Ammon's horn (tissue), 1 donor: ENCODE measurements at regions not wholly inside any gene's neighbourhood (a gene's known extent, or its start where the extent isn't known, plus 50 kb on each side); places are given as distances from the start of the nearest gene placed in this dataset.
"Not testable (repeated sequence)": the region's sequence is repeated elsewhere in the genome, so short reads cannot be mapped to it uniquely, and the experiment has no call there.

ENCODE experiments used
- DNase-seq: peaks from one replicate; pipeline ENCODE4 v3.0.0-alpha.2; 2016; ENCODE audit warnings: low spot score

DNA sequence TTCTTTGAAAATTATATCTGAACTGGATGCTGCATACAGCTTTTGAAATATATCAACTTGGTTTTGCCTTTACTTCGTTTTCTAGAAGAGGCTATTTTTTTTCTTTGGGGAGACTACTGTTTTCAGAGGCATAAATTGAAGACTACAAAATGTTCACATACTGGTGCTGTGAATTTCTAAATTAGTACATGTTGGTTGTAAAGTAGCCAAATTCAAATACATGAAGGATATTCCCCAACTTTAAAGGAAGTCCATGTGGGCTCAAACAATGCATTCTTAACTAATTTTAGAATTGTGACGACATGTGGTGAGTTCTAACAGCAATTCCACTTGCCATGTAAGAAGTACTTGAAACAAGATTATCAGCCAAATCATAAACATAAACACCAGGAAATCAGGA, 295.7 kb downstream of the TUSC7 start:
- DNase-seq: no peak

DNA sequence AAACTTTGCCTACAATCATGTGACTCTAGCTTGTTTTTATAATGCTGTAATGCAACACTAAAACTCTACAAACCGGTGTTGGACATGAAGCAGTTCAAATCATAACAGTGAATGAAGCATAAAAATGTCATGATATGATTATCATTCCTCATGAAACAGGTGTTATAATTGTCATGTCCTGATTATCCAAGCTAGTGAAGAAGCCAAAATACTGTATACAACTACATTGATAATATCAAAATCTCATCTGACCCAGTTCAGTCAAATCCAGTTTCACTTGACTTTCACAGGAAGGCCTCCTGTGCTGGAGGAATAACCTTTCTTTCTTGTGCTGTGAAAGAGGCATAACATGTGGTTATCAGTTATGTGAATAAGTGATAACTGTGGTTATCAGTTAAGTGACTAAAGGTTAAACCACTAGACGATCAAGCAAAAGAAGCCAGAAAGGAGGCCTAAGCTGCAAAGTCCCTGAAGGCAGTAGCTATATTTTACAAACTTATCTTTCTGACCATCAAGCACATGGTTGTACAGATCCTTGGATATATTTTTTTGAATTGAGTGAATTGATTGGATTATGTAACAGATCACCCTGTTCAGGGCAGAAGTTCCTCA, 296.4 kb downstream of the TUSC7 start:
- no peak for DNase-seq

- no peak for DNase-seq
Observed at GRCh38 chr3:117010318-117010717, 300.7 kb downstream of the TUSC7 start.

DNA sequence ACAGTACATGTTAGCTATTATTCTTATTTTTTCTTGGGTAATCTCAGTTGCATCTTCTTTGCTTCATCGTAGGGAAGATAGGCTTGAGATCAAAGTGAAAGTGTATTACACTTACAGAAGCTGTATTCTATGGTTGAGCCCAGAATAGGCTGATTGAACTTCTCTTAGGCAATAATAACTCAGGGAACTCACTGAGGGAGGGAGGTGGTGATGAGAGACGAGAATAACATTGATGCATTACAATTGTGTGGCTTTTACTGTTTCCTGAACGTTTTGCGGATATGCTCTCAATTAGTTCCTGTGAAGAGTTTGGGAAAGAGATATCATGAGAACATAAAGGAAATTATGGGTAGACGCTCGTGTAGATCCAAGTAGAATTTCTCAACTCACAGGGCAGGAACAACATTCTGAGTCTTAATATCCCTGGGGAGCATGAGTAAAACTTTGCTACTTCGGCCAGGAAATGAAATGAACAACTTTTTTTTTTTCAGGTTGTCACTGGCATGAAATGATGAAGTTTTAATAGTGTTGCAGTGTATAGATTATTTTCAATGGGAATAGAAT, 302.2 kb downstream of the TUSC7 start:
- no peak for DNase-seq

GRCh38 chr3:117016378-117016777, 306.8 kb downstream of the TUSC7 start:
- no peak for DNase-seq

DNA sequence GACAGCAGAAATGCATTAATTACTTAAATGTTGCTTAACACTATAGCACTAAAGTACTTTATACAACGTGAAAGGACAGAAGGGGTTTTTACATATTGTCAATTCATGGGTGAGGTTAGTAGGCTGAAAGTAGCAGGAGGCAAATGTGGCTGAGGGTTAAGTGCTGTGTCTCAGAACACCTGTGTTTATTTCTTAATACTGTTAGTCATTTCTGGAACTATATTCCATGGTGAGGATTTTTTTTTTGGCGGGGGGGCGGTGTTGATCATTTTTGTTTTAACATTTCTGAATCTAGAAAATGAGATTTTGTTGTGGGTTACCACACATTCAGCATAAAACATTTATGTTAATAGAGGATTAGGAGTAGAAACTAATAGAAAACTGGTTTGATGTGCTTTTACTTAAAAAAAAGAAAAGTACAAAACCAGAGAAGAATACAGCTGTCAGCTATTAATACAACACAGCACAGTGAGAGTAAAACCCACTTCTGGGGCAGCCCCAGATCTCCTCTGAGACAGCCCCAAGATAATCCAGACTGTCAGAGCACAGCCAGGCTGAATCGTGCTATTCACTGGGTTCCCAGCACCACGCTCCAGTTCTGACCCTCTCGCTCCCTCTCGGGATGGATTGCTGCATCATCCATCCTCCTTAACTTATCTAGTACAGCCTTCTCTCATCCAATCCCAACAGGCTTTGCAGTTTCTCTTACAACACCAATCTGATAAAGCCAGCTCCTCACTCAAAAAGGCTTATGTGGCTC, 307.7 kb downstream of the TUSC7 start:
- peak; percentile 14 for DNase-seq

DNA sequence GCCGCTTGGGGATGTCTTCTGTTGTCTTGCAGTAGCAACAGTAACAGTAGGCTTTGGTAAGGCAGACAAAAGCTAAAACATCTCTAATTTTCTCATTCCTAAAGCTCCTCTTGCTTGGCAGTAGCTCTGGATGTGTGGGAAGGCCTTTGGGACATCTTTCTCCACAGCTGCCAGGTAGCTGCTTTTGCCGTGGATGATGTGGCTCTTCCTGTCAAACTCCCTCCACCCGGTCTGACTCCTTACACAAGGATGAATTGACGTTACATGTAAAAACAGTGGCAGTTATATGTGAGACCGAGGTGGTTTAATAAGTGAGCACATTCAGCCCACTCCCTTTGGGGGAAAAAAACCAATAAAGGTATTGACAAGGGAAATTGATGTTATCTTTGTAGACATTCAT, 309.1 kb downstream of the TUSC7 start:
- DNase-seq: peak; percentile 35

DNA sequence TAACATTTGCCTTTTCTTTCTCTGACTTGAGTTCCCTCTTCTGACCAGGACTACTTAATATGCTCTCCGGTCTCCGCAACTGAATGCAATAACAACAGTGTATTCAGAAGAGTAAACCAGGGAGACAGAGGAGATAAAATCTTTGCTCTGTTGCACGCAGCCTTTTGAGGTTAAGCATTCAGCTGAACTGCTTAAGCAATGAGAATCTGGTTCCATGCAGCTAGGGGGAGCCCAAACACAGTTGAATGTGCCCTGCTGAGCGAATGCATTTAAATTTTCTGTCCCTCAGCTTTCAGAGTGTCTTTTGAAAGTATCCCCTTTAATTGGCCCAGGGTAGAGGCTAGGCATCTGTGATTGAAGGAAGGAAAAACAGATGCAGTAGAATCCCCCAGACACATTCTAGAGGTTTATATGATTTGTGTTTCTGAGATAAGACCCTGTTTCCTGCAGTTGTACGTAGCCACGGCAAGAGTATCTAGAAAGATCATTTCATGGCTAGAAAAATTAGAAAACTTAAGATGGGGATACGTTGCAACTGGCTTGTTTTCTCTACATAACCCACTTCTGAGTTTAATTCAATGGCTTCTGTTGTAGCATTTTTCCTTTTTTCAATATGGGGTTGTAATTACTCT, 309.6 kb downstream of the TUSC7 start:
- peak; percentile 93 for DNase-seq

- DNase-seq: no peak
Observed at GRCh38 chr3:117026401-117026800, 316.8 kb downstream of the TUSC7 start.

DNA sequence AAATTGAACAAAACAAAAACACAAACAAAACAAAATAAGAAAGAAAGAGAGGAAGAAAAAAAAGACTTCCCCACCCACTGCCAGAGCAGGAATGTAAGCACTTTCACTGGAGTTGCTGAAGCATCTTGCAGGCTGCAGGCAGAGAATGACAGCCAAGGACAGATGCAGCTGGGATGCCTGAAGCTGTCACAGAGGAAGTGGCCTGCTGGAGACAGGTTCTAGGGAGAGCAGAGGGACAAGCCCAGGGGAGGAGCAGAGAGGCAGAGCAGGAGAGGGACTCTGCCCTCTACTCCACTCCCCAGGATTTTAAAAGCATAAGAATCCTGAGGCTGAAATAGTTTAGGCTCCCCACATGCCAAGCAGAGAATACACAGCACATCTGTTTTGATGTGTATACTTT, 326.2 kb downstream of the TUSC7 start:
- peak; percentile 28 for DNase-seq

DNA sequence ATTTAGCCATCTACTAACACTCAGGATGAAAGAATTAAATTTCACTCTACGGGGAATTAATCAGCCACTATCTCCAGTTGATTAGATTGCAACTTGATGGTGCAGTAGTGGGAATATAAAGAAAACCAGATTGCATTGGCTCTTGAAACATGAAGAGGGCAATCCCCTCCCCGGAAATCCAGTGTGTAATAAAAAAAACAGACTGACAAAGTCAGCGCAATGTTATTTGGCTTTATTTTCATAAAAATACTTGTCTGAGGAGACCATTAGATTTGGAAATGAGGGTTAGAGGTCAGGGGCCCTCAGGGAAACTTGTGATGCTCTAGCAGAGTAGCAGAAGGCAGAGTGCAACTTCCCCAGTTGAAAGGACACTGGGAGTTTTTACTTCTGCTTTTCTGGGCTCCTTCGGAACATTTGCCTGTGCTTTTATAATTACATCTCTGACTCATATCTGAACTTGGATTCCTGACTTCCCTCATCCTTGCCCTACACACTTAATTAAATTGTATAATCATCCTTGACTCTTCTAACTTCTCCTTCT, 326.8 kb downstream of the TUSC7 start:
- peak; percentile 64 for DNase-seq

DNA sequence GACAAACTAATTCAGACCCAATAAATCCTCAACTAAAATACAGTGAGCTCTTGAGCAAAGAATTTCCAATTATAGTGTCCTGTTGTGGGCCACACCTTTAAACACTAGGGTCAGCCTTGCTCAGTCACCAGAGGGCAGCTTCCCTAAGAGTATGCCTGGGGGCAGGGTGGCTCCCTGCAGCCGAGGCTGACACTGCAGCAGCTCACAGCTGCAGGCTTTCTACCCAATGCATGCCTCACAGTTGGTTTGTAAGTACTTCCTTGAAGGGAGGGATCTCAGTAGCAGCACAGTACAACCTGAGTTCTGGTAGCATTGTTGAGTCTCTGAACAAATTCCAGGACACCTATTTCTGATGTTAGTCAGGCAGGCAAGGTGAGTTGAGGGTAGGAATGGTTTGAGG, 335.6 kb downstream of the TUSC7 start:
- DNase-seq: peak; percentile 38

DNA sequence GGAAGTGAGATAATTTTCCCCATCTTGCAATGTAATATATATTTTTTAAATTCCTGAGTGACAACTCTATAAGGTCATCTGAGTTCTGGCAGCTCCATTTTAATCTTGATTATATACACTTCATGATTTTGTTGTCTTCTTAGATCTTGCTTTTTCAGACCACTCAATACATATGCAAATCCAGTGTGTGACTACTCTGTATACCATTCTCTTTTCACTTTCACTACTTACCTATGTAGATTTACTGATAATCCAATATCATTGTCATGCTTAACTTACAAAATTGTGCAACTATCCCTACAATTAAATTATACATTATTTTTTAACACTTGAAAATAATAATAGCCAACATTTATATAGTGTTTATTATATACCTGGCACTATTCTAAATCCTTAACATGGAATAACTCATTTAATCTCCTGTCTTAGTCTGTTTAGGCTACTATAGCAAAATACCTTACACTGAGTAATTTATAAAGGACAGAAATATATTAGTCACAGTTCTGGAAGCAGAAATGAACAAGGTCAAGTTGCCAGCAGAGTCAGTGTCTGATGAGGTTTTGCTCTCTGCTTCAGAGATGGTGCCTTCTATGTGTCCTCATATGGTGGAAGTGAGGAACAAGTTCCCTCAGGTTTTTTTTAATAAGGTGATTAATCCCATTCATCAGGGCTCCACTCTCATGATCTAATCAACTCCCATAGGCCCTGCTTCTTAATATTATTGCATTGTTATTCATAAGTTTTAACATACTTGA, 338.5 kb downstream of the TUSC7 start:
- no peak for DNase-seq

GRCh38 chr3:117052395-117052794, 342.8 kb downstream of the TUSC7 start:
- no peak for DNase-seq

- no peak for DNase-seq
Observed at GRCh38 chr3:117054556-117054955, 345.0 kb downstream of the TUSC7 start.

DNA sequence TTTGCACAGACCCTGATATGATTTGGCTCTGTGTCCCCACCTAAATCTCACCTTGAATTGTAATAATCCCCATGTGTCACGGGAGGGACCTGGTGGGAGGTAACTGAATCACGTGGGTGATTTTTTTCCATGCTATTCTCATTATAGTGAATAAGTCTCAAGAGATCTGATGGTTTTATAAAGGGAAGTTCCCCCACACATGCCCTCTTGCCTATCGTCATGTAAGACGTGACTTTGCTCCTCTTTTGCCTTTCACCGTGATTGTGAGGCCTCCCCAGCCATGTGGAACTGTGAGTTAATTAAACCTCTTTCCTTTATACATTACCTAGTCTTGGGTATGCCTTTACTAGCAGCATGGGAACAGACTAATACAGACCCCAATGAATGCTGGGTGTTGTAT, 347.4 kb downstream of the TUSC7 start:
- not testable (repeated sequence) for DNase-seq

DNA sequence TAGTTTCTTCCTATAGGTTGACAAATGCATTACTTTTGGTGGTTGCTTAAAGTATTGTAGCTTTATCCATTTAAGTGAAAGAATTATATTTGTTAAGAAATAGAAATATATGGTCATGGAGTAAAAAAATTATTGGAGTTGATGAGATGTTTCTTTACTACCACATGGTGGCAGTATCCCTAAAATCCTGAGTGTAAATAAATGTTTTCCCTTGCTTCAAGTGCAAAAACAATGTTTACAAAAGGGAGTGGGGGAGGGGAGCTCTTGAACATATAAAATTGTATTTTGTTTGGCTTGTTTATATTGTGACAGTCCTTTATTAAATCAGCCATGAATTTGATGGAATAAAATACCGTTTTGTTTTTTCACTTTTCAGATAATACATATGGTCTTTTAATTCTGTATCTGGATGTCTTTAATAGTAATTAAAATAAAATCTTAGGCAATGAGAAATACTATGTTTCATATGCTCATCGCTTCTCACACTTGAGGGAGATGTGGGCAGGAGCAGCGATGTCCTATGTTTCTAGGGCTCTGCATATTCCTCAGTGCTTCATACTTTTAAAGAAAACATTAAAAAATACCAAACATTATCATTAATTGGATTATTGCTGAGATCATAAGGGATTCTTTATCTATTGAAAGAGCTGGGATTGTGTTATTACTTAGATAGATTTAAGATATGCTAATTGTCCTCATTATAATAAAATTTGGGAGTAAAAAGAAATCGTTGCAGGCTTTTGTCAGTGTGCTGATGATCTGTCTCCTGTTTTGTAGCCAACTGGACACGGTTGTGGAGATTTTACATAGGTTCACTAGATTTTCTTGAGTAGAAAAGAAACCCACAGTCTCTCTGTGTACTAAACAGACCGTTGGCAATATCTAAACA, 349.7 kb downstream of the TUSC7 start:
- DNase-seq: peak; percentile 68

GRCh38 chr3:117059956-117060270, 350.3 kb downstream of the TUSC7 start:
- DNase-seq: no peak

DNA sequence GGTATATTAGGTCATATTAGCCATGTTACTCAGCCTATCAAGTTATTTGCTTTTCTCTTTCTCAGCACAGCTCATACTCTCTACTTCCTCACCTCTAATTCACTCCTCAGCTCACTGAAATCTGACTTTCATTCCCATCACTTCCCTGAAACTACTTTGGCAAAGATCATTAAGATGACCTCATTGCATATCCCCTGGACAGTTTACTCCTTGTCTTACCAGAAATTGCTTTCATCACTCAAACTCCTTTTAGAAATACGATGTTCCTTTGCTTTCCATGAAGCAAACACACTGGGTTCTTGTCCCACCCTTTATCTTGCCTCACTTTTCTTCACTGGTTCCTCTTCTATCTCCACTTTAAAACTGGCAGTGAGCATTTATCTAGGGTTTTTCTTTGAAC, 354.4 kb downstream of the TUSC7 start:
- DNase-seq: no peak

GRCh38 chr3:117068301-117068700, 358.7 kb downstream of the TUSC7 start:
- no peak for DNase-seq

DNA sequence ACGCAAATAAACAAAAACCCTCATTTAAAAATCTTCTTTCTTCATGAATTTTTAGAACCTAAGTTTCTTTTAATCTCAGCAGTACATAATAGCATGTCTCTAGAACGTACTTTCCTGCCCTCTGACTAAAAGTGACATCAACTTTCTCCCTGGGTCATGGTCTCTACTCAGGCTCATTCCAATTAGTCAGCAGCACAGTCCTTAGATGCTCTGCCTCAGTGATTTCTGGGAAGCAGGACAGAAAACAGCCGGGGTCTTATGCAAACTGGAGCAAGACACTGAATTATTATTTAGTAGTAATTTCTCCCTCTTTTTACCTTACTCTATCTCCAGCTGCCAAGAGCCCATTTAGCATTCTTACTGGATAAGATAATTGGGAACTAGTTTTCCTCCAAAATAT, 365.2 kb downstream of the TUSC7 start:
- DNase-seq: peak; percentile 65
